ENCODE measurements at regions not wholly inside any gene's neighbourhood (a gene's known extent, or its start where the extent isn't known, plus 50 kb on each side); places are given as distances from the start of the nearest gene placed in this dataset.

DNA sequence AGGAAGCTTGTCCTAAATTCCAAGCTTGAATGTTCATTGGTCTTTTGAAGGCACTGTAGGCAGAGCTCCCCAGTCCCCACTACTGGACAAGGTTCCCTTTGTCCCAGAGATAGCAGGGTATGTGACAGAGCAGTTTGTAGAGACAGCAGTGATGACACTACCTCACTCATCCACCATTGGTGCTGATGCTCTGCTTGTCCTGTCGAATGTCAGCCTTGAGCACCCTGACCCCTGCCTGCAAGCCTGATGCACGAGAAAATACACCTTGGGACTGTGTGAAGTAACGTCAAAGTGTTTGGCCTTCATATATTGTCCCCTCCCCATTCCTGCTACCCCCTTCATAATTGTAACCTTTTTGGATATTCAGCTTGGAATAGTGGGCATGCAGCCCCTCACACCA lies 188.9 kb upstream of the EOLA2 start:
- DNase-seq, result no peak

DNA sequence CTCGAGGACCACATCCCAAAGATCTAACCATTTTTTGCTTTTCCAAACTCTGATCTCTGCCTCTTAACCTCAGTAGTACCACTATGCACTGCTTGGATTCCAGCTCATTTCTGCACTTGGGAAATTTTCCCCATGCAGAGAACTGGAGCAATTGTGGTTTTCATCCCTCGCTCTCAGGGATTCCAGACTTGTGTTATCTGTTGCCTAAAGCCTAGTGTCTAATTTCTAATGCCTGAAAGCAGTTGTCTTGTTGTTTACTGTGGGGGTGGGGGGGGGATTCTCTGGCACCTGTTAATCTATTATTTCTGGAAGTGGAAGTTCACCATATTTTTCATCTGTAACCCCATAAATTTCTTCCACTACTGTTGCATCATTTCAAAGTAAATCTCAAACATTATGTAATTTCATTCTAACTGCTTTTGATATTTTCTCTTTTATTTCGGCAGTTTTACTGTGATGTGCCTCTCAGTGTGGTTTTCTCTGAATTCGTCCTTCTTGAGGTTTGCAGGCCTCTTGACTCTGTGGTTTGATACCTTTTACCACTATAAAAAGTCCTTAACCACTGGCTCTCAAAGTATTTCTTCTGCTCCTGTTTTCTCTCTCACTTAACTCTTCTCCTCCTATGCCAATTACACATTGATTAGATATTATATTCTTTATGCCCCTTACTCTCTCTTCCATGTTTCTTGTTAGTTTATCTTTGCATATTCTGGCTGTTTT lies 205.6 kb upstream of the EOLA2 start:
- no peak for DNase-seq

DNA sequence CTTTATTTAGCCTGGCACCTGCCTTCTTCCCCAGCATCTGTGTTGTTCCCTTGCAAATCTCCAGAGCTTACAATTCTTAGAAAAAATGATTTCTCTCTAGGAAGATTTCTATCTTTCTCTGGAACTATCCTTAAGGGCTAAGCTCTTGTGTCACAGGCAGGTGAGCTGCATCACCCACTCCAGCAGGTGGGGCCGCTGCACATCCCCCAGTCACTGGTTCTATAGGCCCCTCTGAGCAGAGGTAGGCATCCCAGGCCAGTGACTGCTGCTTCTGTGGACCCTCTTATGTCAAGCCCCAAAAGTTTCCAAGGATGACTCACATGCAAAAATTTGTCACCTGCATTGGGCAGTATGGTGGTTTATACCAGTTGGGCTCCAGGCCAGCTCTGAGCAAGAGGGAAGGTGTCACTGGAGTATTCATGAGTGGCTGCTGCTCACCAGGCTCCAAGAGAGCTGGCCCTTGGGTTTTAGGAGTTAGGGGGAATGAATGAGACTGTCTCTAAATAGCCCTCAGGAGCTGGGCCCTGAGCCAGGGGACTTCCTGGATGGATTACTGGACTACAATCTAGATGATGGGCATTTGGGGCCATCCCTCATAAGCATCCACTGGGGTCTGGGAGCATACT lies 208.1 kb upstream of the EOLA2 start:
- DNase-seq, result no peak

DNA sequence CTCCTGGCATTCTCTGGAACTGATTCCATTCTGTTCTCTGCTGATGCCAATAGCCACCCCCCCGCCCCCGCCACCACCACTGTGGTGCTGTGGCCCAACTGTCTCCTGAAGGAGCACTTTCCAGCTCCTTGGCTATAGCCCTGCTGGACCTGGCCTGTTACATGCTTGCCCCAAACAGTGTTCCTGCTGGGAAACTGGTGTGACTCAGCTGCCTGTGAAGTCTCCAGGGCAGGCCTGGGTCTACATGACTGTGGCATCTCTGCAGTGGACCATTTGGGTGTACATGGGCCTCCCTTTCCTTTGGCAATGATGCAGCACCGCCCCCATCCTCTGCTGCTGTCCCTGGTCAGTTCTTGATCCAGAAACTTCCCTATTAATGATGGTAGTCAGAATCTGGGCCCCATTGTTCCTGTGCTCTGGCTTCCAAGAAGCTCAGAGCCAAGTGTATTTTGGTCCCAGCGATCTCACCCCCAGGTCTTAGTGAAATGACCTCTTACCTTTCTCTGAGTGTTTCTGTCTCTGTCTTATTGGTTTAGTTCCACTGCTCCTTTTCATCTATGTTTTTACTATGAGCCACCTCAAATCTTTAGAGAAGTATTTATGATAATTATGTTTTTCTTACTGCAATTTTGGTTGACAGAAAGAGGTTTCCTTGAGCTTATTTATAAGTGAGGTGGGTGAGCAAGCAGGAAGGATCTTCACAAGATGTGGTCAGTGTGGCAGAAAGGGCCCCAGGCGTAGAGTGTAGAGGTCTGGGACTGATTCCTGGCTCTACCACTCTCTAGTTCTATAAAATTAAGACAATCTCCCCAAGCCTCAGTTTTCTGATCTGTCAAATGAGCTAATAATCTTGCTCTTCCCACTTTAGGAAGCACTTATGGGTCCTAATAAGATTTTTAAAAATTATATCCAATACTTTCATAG lies 210.7 kb upstream of the EOLA2 start:
- no peak for DNase-seq

DNA sequence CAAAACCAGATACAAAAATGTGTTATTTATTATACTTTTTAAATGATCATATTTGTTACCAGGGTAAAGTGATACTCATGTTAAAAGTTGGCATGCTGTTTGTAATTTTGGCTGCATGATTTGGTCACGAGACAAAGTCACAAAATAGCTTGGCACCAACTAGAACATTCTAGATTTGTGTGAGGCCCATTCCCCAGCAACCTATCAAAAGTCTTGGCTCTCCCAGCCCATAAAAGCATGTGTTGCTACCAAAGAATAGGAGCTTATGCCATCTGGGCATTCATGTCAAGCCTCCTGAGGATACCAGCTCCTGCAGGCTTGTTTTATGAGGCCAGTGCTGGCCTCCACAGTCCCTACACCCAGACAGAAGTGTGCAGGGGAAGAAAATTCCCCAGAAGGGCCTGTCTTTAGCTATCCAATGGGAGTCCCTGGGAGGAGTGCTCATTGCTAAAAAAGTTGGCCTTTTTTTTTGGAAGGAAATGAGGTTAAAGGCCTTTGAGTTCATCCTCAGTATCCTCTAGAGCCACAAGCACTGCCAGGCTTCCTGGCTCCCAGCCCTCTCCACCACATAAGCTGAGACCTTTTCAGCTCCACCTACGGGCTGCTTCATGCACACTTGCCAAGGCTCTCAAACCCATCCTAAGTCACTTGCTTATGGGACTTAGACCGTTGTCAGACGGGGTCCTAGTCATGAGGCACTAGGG lies 211.9 kb upstream of the EOLA2 start:
- DNase-seq, result no peak

DNA sequence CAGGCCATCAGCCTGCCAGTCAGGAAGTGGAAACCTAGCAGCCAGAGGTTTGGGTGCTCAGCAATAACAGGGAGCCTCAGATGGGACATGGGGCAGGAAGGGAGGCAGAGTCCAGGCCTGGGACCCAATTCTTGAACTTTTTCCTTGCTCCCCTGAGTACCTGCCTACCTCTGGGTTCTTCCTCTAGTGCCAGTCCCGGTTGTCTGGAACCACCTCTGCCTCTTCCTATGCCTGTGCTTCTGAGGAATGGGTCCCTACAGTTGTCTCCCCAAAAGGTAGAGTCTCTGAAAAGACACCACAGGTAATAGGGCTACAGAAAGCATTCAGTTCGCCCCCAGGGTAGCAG lies 212.4 kb upstream of the MAMLD1 start:
- DNase-seq, result no peak

DNA sequence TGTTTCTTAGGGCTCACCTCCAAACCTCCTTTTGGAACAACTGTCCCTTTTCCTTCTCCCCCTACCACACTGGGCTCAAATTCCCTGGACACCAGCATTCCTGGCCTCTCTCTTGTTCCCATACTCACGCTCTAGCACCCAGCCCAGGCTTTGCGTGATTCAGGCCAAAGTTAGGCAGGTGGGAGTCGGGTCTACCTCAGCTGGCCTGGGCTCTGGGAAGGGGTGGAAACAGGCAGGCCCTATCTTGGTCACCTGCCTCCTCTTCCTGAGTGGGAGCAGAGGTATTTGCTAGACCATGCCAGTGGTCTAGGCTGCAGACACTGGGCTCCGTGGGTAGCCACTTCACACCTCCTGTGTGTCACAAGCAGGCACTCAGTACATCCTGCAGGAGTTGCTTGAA lies 211.1 kb upstream of the MAMLD1 start:
- no peak for DNase-seq

DNA sequence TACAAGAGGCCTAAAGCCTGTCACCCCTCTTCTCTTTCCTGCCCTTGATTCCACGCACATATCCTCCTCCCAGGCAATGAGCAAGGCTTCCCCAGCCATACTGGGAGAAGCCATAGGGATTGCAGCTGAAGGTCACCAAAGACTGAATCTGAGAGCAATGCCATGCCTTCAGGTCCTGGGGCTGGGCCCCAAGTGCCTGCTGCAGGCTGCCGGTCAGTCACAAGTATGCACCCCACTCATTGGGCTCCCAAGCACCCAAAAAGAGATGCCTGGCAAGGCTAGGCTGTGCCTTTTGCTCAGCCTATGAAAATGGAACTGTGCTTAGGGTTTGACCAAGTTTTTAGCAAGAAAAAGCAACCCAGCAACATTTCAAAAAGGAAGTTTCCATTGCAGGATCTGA lies 210.6 kb upstream of the MAMLD1 start:
- DNase-seq, result no peak

DNA sequence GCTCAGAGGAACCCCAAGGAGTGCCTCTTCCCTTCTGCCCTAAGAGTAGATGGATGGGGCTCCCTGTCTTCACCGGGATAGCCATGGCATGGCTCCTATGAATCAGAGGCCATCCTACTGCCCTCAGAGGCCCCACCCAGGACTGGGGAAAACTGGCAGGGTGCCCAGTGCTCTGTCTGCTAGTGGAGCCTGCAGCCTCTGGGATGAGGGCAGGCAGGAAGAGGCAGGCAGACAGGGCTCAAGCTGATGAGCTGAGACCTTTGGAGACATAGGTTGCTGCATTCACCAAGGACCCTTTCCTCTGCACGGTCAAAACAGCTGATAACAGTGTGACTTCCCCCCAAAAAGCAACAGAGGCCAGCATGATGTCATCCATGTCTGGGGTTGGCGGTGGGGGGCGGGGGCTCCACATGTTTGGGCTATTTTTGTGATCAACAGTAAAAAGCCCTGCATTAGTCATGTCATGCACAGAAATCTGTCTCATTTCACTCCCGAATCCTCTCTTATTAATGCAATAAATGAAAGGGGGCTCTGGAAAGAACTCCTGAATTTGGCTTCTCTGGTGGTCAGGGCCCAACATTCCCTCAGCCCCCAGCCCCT lies 207.6 kb upstream of the MAMLD1 start:
- DNase-seq, result no peak

DNA sequence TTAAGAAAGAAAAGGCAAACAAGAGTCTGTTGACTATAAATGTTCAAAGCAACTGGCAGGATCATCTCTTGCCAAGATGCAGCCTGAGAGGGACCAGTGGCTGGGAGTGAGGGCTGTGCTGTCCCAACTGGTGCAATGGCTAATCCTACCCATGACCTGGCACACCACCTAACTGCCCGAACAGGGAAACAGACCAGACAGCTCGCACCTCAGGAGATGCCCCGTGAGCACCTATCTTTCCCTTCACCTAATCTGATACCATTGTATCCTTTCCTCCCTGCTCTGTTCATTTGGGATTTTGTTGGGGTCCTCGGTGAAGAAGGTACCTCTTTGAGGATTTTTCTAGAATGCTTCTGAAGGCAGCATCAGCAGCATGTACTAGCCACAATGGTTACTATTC lies 206.5 kb upstream of the MAMLD1 start:
- no peak for DNase-seq

DNA sequence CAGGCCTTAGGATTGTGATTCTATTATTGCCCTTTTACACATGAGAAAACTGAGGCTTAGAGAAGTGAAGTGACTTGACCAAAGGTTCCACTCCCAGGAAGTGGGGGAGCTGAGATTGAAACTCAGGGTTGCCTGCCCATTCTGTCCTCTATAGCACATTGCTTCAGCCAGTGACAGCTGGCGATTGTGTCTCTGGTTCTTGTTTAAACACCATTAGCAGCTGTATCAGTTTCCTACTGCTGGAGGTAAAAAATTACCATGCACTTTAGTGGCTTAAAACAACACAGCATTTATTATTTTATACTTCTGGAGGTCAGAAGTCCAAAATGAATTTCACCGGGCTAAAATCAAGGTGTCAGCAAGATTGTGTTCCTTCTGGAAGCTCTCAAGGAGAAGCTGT lies 205.8 kb upstream of the MAMLD1 start:
- DNase-seq, result no peak

DNA sequence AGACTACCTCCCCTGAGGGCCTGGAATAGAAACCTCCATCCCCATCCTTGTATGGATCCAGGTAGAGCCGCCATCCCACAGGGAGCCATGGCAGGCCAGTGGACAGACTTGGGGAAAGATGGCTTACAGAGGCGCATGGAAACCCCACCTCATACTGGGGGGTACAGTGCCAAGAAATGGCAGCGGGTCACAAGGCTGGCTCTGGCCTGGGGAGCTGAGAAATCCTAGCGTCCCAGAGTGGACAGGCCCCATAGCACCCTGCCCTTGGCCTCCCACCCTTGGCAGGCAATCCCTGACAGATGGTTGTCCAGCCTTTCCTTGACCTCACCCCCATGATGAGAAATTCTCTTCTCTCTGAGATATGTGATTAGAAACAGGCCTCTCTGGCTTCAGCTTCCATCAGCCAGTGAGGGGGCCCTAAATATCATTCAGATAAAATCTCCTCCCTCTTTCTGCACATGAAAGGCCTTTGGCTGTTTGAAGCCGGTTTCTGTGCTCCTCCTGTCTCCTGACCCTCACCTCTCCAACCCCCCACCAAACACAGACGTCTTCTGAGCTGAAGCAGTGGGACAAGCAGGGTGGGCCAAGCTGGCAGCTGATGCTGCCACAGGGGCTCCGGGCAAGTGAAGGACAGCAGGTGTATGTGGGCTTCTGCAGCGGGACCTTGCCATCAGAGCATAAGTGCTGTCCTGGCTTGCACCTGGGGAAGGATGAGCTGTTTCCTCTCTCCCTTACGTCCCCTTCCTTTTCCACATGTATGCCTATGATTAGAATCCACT lies 204.4 kb upstream of the MAMLD1 start:
- no peak for DNase-seq

DNA sequence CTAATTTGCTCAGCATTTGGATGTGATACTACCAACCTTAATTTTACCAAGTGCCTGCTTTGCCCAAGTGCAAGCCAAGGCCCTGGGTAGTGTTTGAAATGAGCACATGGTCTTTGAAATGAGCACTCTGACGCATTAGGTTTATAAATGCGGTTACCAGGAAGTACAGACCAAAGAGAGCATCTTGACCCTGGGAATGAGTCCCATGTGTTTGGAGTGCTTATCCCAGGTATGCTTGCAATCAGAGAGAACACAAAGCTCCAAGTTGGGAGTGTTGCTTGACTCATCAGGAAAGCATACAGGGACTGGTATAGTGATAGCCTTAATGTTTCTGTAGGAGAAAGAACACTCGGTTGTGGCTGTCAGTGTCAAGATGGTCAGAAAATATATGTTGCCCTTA lies 203.6 kb upstream of the MAMLD1 start:
- no peak for DNase-seq

DNA sequence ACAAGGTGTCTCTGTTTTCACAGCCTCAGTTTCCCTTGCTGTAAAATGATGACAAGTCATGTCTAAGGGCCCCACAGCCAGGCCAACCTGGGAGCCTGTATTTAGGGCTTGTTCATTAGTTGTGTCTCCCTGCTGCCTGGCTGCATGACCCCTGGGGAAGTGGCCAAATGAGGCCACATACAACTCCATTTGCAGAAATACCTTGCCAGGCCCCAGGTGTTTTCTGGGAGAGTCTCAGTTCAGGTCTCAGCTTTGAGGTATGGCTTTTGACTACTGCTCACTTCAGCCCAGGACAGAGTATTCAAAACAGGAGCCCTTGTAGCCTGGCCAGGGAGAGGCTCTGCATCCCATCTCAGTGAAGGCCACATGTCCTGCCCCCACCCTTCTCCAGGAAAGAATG lies 202.5 kb upstream of the MAMLD1 start:
- DNase-seq, result no peak

DNA sequence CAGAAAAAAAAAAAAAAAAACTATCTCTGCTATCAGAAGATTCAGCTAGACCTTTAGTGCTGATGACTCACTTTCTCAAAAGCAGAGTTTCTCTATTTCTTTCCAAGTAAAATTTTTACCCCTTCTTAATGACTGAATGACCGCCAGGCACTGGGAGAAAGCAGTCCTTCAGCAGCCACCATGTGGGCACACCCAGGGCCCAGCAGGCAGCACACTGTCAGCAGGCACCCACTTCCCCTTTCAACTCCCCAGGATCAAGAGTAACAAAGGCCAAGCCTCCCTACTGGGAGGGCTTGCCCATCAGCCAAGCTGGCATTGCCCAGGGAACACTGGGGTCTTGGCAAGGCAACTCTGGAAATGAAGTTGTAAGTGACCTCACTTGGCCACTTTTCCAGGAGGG lies 201.9 kb upstream of the MAMLD1 start:
- no peak for DNase-seq

DNA sequence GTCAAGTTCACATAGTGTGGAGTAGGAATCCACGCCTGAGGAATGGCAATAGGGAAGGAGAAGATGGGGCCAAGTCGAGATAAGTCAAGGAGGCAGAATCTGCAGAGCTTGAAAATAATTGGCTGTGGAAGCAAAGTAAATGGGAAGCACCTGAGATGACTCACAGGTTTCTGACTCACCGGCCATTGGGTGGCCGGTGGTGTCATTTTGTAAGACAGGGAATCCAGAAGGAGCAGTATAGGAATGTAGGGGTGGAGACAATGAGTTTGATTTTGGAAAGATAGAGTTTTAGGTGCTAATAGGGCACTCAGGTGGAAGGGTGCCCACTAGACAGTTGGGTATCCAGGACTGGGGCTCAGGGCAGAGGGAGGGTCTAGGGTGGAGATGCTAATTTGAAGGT lies 201.0 kb upstream of the MAMLD1 start:
- no peak for DNase-seq

DNA sequence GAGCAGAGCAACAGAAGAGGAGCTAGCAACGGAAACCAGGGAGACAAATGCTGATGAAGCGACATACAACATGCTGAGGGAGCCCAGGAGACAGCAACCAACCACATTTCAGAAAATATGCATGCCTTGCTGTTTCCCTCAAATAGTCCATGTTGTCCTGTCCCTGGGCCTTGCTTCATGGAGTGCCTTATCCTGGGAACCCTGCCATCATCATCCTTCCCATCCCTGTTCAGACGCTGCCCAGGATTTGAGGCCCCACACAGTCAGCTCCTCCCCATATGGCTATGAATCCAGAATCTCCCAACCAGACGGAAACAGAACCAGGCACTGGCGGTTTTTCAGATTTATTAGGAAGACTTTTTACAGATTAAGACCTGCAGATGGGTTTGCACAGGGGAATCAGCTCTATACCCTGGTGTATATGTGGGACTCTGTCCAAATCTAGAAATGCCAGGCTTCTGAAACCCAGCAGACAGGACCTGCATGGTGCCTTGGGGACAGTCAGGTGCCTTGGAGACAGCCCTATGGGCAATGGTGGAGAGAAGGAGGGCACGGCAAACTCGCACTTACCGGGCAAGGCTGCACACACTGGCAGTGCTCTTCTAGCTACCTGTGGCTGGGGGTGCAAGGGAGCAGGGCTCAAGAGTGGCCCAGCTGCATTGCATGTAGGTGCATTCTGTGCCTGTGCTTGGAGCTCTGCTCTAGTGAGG lies 199.7 kb upstream of the MAMLD1 start:
- no peak for DNase-seq

DNA sequence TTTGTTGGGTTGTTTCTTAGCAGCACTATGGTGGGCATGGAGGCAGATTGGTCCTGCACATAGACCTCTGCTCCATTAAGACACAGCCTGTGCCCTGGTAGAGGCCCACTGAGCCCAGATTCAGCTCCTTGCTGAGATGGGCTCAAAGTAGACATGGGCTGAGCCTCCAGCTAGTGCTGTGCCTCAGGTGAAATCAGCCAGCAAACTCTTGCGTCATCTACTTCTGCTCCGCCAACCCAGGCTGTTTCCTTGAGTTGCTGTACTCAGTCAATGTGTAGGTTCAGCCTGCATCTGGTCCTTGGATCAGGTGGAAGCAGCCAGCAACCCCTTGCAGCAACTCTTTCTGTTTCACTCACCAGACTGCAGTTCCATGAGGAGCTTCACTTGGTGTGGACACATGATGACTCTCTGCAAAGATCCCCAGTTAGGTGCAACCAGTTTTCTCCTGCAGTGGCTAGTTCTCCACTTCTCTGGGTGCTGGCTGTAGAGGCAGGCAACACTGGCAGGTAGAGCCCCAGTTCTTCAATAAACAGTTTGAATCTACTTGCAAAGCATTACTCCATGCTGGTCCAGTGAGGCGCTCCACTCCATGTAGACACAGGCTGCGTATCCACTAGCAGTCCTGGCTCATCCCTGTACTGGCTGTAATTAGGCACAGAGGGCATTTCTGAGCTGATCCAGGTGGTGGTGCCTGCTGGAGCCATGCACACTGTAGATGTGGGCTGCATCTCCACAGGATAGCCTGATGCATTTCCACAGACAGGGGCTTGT lies 199.0 kb upstream of the MAMLD1 start:
- no peak for DNase-seq

DNA sequence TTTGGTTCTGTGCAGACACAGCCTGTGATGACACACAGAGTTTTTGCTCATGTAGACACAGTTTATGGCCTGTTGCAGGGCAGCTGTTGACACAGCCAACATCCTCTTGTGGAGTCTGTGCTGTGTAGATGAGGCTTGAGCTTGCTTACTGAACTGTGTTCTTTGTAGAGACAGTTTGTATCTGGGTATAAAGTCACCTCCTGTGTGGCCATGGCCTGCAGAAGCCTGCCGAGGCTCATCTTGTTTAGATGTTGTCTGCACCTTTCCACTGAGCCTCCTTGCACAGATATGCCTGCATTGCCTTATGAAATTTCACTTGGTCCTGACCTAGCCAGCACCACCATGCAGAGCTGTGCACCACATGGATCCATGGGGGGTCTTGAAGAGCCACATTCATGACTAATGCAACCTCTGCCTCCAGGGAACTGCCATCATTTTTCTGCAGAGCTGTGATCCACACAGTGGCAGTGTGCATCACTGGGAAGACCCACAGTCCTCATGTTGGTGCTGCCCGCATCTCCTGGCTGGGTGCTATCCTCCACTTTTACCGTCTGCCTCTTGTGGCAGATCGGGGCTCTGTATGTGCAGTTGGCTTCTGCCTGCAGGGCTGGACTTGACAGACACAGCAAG lies 198.0 kb upstream of the MAMLD1 start:
- no peak for DNase-seq

Measured in left hindlimb (tissue), 1 donor.